GM18861 (cell line): ENCODE measurements at regions not wholly inside any gene's neighbourhood (a gene's known extent, or its start where the extent isn't known, plus 50 kb on each side); places are given as distances from the start of the nearest gene placed in this dataset.

Experiments used
- ATAC-seq: cut with Tn5 transposase; IDR thresholded peaks from one replicate; pipeline ENCODE4 v1.9.1; 2021; ENCODE audit not compliant: unreplicated experiment

DNA sequence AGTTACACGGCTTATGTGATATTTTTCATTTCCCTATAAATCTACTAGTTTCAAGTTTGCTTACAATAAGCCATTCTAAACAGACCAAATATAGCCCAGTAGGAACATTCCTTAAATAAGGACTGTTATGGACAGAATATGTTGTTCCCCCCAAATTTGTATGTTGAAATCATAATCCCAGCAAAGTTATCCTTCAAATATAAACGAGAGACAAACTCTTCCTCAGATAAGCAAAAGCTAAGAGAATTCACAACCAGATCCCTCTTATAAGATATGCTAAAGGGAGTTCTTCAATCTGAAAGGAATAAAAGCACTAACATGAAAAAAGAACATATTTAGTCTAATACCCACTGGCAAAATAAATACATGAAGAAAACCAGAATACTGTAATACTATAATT, 795.5 kb upstream of the GJE1 start:
- ATAC-seq = no peak

DNA sequence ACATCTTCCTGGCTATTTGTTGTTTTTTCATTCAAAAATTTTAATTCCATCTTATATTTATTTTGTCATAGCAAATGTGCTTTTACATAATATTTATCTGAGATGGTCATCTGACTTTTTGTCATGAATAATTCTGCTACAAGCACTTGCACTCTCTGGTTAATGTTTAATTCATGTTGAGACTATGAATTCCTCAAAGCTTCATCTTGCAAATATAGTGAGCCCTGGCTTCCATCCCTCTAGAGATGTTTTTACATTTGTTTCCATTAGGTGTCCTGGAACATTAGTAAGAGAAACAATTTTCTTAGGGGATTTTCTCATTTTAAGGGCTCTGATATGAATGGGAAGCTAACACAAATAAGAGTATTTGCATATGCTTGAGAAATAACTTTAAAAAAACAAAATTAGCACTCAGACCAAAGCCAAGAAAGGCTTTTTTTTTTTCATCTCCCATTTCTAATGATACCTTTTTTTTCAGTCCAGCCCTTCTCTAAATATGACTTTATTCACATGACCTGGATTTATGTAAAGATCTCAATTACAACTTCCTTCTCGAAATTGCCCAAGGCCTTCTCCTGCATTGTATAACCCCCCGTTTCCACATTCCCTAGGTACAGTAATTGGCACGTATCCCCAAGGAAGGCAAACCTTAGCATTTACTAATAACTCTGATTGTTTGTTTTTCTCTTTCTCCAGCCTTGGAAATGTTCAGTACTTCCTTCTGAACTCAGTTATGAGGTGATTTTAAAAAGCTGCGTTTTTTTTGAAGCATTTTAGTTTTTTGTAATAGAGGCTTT, 797.0 kb upstream of the GJE1 start:
- no peak for ATAC-seq

DNA sequence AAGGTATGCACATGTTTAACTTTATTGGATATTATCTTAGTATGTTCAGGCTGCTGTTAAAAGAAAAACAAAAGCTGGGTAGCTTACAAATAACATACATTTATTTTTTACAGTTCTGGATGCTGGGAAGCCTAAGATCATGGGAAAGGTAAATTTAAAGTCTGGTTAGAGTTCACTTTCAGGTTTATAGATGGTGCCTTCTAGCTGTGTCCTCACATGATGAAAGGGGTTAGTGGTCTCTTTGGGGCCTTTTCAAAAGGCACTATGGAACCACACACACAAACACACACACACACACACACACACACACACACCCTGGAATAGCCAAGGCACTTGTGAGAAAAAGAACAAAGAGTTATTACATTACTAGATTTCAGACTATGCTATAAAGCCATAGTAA, 805.8 kb upstream of the GJE1 start:
- ATAC-seq = no peak

DNA sequence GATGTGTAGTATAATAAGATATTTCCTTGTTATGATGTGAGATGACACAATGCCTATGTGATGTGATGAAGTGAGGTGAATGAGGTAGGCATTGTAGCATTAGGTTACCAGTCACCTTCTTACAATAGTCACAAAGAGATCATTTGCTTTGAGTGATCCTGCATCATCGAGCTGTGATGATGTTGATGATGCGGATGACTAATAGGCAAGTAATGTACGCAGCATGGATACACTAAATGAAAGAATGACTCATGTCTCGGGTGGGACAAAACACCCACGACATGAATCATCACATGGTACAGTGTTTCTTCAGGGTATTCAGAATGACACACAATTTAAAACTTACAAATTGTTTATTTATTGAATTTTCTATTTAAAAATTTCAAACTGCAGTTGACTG, 806.3 kb upstream of the GJE1 start:
- peak; percentile 63 for ATAC-seq

DNA sequence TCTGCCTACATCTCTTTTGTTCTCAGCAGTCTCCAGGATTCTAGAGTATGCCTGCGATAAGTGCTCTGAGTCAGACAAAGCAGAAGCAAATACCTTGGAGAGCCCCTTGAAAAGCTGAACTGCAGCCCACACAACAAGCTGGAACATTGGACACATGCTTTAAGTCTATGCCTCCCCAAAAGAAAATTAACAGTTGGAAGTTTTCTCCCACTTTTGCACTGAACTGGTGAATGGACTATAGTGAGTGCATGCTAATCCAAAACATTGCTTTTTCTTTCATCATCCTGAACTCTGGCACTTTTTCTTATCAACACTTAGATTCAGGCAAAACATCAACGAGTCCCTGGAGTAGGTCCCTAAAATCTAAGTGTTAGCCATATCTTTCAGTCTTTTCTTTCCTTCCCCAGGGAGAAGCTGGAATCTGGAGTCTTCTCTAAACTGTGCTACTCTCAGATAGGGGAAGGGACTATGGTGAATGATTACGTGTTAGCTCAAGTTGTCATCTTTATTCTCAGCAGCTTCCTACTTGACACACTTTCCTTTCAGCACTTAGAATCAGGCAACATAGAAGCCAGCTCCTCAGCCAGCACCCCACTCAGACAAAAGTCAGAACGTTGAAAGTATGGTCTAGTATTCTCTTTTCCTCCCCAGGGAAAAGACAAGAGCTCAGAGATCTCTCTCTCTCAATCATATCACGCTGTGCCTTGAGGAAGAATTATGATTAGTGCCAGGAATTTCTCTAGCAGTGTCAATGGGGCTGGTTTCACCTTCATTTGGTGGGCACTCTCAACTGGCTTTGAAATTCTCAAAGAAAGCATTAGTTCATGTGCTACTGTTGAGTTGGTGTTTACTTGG, 811.0 kb upstream of the GJE1 start:
- no peak for ATAC-seq

DNA sequence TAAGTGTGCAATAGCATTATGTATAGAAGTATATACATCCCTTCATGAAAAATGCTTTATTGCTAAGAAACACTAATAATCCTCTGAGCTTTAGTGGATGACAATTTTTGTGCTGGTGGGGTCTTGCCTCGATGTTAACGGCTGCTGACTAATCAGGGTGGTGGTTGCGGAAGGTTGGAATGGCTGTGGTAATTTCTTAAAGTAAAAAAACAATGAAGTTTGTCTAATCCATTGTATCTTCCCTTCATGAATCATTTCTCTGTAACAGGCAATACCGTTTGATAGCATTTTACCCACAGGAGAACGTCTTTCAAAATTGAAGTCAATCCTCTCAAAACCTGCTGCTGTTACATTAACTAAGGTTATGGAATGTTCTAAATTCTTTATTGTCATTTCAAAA, 816.5 kb upstream of the GJE1 start:
- no peak for ATAC-seq

DNA sequence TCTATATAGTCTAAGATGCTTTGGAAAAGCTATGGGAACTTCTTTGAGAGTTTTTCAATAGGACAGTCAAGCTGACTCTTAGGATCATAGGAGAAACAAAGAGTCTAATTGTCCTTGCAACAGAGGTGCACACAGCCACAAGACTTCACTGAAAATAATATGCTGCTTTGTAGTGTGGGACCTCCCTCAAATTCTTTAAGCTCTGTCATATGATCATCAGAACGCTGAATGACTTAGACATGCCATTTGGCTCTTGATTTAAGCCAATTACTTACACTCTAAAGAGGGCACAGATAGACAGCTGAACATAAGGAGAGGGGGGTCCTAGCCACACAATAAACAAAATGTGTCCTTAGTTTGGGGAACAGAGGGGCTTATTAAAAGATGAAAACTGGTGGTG, 818.7 kb upstream of the GJE1 start:
- no peak for ATAC-seq

DNA sequence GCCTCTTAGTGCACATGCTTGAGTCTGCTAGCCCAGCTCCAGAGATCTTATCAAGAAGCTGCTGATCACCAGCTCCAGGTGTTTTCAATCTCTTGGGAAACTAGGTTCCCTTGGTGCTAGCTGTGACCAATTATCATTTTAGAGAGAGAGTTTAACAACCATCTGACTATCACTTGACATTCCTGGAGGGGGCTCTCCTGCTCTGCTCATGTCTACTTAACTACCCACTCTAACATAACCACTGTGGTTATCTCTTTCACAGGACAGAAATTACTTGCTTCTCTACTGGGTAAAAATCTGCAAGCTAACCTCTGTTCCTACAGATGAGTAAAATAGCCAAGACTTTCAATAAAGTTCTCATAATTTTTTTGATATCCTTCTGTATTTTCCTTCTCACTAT, 823.4 kb upstream of the GJE1 start:
- peak; percentile 61 for ATAC-seq

DNA sequence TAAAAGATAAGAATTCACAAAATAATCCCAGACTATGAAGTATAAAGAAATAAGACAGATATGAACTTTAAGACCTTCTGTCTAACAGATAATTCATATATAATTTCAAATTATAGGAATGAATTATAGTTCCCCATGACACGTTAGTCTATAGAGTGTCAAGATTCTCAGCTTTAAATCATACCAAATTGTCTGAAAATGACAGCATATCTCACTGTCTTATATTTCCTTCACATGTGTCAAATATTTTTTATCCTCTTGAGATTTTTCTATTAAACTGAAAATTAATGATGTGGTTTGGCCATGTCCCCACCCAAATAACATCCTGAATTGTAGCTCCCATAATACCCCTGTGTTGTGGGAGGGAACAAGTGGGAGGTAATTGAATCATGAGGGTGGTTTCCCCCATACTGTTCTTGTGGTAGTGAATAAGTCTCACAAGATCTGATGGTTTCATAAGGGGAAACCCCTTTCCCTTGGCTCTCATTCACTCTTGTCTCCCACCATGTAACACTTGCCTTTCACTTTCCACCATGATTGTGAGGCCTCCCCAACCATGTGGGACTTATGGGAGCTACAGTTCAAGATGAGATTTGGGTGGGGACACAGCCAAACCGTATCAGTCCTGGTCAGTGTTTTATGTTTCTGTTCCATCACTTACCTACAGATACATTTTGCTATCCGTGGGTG, 825.3 kb upstream of the GJE1 start:
- no peak for ATAC-seq

DNA sequence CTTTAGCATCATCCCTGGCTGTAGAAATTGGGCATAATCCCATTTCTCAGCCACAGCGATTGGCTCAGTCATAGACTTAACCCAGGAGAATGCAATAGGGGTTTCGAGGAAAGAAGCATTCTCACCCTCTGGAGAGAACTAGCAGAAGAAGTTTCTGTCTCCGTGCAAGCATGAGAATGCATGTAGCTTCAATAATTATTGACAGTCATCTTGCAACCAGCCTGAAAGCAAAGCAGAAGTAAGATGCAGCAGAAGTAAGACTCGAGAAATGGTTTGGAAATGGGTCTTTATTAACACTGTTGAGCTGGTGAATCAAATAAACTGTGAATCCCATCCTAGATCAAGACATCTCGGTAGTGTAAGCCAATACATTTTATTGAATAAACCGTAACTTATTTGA, 828.8 kb upstream of the GJE1 start:
- ATAC-seq = peak; percentile 55

DNA sequence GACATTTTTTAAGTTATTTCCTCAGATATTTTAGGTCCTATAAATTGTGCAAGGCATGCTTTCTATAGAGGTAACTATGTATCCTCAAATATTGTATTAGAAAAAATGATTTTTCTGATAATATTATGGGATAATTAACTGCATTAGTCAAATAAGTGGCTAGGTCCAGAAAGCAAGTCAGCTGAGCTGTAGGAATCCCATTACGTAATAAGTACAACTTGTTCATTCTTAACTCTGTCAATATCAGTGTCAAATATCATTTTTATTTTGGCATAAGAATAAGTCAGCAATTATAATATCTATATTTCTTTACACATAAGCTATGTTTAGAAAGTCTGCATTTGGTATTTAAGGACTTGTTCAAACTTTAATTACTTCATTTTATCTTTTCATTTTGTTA, 830.9 kb upstream of the GJE1 start:
- no peak for ATAC-seq

DNA sequence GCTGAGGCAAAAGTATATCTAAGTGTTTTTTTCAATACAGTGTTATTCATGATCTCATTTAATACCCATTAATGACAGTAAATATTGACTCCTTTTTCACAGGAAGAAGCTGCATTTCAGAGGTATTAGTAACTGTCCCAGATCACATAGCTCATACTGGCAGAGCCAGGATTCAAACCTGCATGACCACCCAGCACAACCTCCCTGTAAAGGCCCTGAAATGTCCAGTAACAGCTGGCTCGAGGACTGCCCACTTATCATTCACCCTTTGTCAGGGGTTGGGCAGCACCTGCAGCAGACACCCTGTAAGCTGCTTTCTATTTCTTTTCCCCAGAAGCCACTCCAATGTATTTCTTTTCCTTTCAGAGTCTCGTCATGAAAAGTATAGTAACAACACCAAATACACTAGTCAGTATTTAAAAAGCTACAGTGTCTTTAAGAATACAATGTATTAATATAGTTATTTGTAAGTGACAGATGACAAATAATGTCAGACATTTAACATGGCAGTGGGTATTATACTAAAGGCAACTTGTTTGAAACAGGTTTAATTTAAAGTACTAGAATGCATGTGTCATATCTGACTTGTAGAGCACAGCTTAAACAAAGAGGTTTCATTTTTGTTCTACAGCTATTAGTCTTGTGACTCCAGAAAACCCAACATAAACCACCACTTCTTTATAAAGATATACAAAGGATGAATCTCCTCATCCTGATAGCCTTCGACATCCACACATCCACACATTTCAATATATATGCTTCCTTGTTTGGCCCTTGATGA, 841.6 kb upstream of the GJE1 start:
- ATAC-seq = no peak

DNA sequence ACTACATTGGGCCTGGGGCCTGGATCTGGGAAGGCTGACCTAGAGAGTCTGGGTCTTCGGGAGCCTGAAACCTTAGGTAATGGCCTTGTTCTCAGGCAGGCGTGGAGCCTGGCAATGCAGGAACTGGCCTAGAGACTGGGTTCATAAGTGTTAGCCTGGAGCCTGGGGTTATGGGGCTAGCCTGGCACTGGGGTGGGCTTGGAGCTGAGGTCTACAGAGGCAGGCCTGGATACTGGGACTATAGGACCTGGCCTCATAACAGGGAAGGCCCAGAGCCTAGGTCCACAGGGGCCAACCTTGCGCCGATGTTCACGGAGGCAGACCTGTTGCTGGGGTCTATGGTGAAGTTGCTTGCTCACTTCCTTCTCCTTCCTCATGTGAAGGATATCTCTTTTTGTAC, 843.8 kb upstream of the GJE1 start:
- ATAC-seq = no peak

DNA sequence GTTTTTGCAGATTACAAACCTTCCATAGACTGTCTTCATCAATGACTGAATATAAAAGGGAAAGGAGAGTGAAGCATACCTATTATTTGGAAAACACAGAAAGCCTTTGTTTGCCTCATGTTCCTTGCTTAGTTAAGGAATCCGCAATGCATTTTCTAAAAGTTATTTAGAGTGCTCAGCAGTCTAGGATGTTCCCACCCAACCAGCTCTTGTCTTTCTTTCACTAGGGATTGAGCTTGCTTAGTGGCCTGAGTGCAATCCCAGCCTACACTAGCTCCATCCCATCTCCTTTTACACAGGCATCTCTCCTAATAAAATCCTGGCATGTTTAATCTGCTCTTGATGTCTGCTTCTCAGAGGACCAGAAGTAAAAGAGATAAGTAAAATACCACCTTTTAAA, 850.5 kb upstream of the GJE1 start:
- no peak for ATAC-seq

DNA sequence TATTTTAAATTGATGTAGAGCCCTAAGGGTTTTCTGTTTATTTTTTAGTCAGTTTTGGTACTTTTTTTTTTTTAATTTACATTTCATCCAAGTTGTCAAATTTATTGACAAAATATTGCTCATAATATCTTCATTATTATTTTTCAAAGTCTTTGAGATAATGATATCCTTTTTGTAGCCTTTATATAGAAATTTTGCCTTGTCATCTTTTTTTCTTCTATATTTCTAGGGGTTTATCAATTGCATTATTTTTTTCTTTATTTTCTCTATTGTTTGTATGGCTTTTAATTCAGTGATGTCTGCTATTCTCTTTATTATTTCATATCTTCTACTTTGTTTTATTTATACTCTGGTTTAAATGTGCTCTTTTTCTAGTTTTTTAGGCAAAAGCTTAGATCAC, 863.0 kb upstream of the GJE1 start:
- no peak for ATAC-seq

DNA sequence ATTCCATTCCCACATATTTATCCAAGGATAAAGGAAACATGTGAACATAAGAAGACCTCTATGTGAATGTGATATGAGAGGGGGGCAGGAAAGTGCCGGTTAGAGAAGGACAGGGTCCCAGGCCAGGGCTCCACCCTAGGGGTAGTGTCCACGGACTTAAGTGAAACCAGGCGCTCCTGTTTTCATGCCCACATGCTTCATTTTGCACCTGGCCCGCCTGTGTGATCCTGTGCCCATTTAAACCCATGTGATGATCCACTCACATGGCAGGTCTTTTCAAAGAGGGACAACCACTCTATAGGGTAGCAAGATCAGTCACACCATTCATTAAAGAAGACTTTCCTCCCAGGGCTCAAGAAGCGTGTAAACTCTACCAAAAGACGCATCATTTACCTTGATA, 865.3 kb upstream of the GJE1 start:
- ATAC-seq = no peak

DNA sequence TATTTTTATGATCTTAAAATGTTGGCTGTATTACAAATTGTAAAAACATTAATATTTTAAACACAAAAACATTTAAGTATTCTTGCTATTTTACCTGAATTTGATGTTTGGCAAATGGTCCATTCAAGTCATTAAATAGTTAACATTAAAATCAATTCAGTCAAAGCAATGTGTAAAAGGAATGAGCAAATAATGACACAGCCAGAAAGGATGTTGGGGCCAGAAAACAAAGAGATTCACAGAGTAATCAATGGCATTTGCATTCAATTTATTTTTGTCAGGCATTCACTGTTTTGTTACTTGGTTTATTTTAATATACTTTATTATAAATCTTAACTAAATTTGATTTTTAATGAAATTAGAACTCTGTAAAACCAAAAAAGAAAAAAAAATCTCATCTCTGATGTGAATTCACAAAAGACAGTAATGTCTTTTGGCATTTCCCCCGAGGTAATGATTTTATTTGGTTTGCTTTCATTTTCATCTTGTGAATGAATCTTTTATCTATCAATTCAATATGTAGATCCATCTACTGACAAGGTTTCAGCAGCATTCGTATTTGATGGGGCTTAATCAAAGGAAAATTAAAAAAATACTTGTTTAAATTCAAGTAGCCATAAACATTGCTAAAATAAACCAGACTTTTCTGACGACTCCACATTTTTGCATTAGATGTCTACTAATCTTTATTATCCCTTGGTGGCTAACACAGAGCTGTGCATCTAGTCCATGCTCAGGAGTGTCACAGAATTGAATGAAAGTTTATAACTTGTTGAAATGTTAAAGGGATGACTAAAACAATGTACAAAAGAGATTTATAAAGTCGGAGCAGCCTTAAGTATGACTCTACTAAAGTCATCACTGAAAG, 866.7 kb upstream of the GJE1 start:
- ATAC-seq = no peak

DNA sequence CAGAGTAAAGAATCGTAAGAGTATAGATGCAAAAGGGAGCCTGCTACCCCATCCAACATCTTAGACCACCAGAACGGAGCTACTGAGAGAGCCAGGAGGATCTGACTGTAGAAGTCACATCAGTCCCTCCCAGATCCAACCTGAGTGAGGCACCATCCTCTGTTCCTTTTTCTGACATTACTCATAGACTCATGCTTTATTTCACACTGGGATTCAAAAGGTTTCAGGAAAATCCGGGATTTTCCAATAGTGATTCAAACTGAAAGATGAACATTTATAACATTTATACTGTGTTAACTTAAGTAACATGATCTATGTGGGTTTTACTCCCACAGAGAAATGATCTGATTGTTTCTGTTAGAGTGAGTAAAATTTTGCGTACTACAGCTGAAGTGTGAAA, 868.6 kb upstream of the GJE1 start:
- ATAC-seq = no peak

DNA sequence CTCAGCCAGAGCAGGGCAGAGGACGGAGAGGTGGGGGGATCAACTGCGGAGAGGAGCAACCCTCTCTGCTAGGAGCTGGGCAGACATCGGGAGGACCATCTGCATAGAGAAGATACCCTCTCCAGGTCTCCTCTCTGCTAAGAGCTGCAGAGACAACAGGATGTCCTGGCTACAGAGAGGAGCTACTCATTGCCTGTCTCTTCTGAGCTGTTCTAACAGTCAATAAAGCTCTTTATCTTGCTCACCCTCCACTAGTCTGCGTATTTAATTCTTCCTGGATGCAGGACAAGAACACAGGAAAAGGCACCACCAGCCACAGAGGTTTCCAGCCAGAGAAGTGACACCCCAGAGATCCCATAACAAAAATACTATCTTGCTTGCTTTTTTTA, 871.1 kb upstream of the GJE1 start:
- no peak for ATAC-seq

DNA sequence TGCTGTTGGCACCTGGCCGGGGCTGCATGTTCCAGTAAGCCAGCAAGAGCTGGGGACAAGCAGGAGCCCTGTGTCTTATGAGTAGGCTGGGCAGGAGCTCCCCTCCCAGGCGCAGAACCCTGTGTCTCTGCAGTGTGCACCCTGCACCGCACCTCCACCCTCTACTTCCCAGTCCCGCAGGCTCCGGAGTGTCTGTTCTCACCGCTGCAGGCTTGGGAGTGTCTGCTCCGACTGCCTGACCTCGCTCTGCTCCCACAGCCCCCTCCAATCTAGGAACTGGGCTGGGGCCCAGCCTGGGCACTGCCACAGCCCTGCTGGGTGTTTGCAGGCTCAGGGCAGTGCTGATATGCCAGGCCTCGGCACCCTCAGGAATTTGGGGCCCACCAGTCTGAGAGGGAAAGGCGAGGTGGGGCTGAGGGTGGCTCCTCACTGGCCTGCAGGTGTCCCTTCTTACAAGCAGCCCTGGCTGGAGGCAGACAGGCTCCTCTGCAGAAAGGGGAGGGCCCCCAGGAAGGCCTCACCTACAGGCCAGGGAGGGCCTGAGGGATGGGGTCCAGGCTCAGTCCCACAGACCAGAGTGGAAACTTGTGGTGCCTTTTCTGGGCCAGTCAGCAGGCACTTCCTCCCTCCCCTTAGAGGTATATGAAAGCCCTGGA, 871.6 kb upstream of the GJE1 start:
- no peak for ATAC-seq
